ENCODE measurements at regions not wholly inside any gene's neighbourhood (a gene's known extent, or its start where the extent isn't known, plus 50 kb on each side); places are given as distances from the start of the nearest gene placed in this dataset.

DNA sequence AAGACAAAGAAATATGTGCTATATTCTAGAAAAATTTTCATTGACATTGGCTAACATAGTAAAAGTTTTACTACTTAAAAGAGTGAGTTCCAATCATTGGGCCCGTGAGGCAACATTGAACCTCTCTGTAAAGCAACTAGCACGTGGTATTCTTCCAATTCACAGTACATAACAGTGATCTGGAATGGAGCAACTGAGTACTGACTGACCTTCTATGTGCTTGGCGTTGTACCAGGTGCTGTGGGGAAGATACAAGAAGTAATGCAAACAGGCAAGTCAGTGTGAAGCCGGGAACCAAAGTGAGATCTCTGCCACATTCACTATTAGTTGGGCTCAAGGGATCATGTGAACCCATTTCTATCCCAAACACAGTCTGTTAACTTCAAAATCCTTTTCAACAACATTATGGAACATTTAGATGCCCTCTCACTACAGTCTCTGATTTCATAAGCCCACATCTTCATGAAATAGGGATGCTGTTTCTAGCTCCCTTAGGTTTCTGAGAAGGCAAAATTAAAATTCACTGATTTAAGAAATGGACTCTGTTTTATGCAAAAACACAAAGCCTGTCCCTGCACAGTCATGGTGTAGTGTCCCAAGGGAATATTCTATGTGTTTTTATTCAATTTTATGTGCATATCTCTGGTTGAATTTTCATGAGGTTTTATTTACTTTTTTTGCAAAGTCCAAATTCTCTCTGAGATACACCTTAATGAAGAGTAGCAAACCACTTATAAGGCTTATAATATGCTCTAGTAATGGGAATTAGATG, 61.8 kb upstream of the NCAM1 start:
- Histone ChIP-seq H3K27ac (ENCODE audit: low read depth, low read length) (no peak overlapping the region), H3K4me2 (ENCODE audit: low read length) (no peak overlapping the region), H3K9me2 (replicated peaks; ENCODE audit: control insufficient read depth, low read length) (no peaks in the 10 kb centered on the region), H3K4me3 (ENCODE audit: low read length) (no peak overlapping the region), H3K36me3 (ENCODE audit: control insufficient read depth, low read length) (no peaks in the 10 kb centered on the region), H3K9me3 (ENCODE audit: control insufficient read depth, insufficient read depth, low read length) (no peaks in the 10 kb centered on the region), H3F3A (ENCODE audit: control insufficient read depth, insufficient read depth) (no peaks in the 10 kb centered on the region), H3K79me2 (ENCODE audit: control insufficient read depth, low read length) (no peaks in the 10 kb centered on the region), H3K4me1 (ENCODE audit: control insufficient read depth, low read length) (no peaks in the 10 kb centered on the region), H4K20me1 (ENCODE audit: control insufficient read depth, insufficient read depth, low read depth, low read length) (no peaks in the 10 kb centered on the region), H3K27me3 (ENCODE audit: control insufficient read depth, low read length) (no peaks in the 10 kb centered on the region)
- TF ChIP-seq CTCF (IDR thresholded peaks at IDR 0.05; ENCODE audit: low read depth, low read length, poor library complexity, severe bottlenecking): no peak
- no peak for TF ChIP-seq EZH2phosphoT487 (IDR thresholded peaks at IDR 0.05; ENCODE audit: borderline replicate concordance, low read length)

DNA sequence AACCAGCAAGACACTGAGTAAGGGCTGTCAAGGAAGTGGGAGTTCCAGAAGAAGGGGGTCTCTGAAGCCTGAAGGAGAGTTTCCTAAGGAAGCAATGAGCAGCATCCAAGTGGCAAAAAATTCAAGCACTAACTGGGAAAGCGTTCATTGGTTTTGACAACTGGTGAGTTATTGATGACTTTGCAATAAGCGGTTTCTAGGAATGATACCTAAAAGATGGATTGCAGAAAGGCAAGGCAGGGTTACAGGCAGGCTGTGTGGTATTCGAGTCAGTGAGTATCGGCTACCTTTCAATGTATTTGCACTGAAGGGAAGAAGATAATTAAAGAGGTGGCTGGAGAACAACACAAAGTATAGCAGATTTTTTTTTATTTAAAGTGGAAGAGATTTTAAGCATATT, 59.3 kb upstream of the NCAM1 start:
- no peak overlapping the region for H3K4me3 ChIP-seq (ENCODE audit: low read length)
- H3K4me2 ChIP-seq (ENCODE audit: low read length): no peak overlapping the region
- TF ChIP-seq EZH2phosphoT487 (IDR thresholded peaks at IDR 0.05; ENCODE audit: borderline replicate concordance, low read length) (no peak), CTCF (IDR thresholded peaks at IDR 0.05; ENCODE audit: low read depth, low read length, poor library complexity, severe bottlenecking) (no peak)
- H3K27ac ChIP-seq (ENCODE audit: low read depth, low read length): no peak overlapping the region
- no peaks in the 10 kb centered on the region for H3K79me2 ChIP-seq (ENCODE audit: control insufficient read depth, low read length)
- no peaks in the 10 kb centered on the region for H3K9me2 ChIP-seq (replicated peaks; ENCODE audit: control insufficient read depth, low read length)
- H3K9me3 ChIP-seq (ENCODE audit: control insufficient read depth, insufficient read depth, low read length): no peaks in the 10 kb centered on the region
- H3K36me3 ChIP-seq (ENCODE audit: control insufficient read depth, low read length): no peaks in the 10 kb centered on the region
- H3K27me3 ChIP-seq (ENCODE audit: control insufficient read depth, low read length): no peaks in the 10 kb centered on the region
- no peaks in the 10 kb centered on the region for H3K4me1 ChIP-seq (ENCODE audit: control insufficient read depth, low read length)
- H4K20me1 ChIP-seq (ENCODE audit: control insufficient read depth, insufficient read depth, low read depth, low read length): no peaks in the 10 kb centered on the region
- no peaks in the 10 kb centered on the region for H3F3A ChIP-seq (ENCODE audit: control insufficient read depth, insufficient read depth)

DNA sequence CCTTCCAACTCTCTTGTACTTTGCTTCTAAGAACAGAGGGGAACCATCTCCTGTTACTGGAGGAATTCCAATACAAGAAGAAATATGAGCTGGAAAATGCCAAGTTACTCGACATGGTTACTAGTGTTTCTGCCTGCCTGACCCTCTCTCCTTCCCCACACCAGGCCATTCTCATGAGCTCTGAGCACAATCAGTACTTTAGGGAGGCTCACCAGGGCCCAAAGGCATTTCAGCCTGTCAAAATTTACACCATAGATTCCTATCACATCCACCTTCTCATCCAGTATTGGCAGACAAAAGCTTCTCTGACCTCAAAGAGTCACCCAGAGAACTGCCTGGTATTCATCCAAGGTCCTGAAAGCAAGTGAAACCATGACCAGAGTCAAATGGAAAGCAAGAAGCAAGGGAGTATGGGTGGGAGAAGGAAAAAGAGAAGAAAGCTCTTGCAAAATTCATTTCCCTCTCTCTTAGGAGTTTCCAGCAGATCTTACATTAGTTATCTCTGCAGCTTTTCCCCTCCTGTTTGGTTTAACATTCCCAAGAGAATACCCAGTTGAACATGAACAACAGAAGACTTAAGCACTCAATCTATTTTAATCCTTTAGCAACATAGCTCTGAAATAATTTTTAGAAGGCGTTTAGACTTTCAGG, 58.7 kb upstream of the NCAM1 start:
- no peak for TF ChIP-seq CTCF (IDR thresholded peaks at IDR 0.05; ENCODE audit: low read depth, low read length, poor library complexity, severe bottlenecking)
- TF ChIP-seq EZH2phosphoT487 (IDR thresholded peaks at IDR 0.05; ENCODE audit: borderline replicate concordance, low read length): no peak
- H3K36me3 ChIP-seq (ENCODE audit: control insufficient read depth, low read length): no peaks in the 10 kb centered on the region

More for the DNA sequence above, 58.7 kb upstream of the NCAM1 start:
- no peak overlapping the region for H3K4me3 ChIP-seq (ENCODE audit: low read length)
- H3K4me1 ChIP-seq (ENCODE audit: control insufficient read depth, low read length): no peaks in the 10 kb centered on the region
- no peaks in the 10 kb centered on the region for H3K9me3 ChIP-seq (ENCODE audit: control insufficient read depth, insufficient read depth, low read length)
- H3F3A ChIP-seq (ENCODE audit: control insufficient read depth, insufficient read depth): no peaks in the 10 kb centered on the region
- H4K20me1 ChIP-seq (ENCODE audit: control insufficient read depth, insufficient read depth, low read depth, low read length): no peaks in the 10 kb centered on the region
- no peaks in the 10 kb centered on the region for H3K9me2 ChIP-seq (replicated peaks; ENCODE audit: control insufficient read depth, low read length)
- H3K27me3 ChIP-seq (ENCODE audit: control insufficient read depth, low read length): no peaks in the 10 kb centered on the region
- H3K79me2 ChIP-seq (ENCODE audit: control insufficient read depth, low read length): no peaks in the 10 kb centered on the region
- no peak overlapping the region for H3K27ac ChIP-seq (ENCODE audit: low read depth, low read length)
- H3K4me2 ChIP-seq (ENCODE audit: low read length): no peak overlapping the region

Measured in DOHH2 (cell line).